D721Med (cell line): ENCODE measurements at regions not wholly inside any gene's neighbourhood (a gene's known extent, or its start where the extent isn't known, plus 50 kb on each side); places are given as distances from the start of the nearest gene placed in this dataset.

Experiments
- DNase-seq: peaks from one replicate; pipeline ENCODE4 v3.0.0; 2011; ENCODE audit warnings: low spot score; ENCODE audit not compliant: insufficient read length
- FAIRE-seq: peaks from 2 replicates; lab custom pipeline; 2011; peaks lifted over from hg19 to GRCh38; lab: Jason Lieb, UNC
- CTCF ChIP-seq: IDR thresholded peaks from 2 replicates; pipeline ENCODE4 v1.5.1; 2012; ENCODE audit warnings: mild to moderate bottlenecking, control low read depth; ENCODE audit not compliant: insufficient read depth; ENCODE audit errors: missing control alignments

DNA sequence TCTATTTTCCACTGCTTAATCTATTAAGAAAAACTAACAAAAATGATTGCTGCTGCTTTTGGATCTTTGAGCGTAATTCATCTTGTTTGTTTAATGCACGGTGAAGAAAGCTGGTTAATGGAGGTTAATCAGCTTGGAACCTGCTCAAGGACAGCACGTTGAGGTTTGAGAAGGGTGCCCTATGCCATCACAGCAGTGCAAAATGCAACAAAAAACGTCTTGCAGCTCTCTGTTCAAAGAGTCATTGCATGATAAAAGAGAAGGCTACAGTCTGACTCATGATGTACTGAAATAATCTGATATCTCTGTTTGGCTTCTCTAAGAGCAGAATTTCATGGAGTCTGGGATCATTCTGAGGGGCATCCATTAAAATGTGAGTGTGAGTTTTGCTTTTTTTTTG, 80.6 kb upstream of the PREP start:
- DNase-seq (no peak), FAIRE-seq (no peak)
- no peak for TF ChIP-seq CTCF

DNA sequence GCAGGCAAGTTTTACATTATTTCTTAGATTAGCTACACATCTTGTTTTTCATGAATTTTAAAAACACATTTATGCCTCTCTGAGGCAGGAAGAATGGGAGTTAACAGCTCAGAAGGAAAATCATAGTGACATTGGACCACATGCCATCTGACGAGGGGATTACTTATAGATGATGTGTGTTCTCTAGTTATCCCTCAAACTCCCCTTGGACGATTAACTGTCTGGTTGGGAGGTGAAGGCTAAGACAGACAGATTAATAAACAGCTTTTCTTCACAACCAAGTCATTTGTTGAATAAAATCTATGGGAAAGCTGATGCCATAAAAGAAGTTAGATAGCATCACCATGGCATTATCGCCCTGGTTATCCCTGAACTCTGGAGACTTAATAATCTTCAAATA, 80.0 kb upstream of the PREP start:
- peak; percentile 91 for FAIRE-seq
- TF ChIP-seq CTCF, result no peak
- no peak for DNase-seq

GRCh38 chr6:105482227-105482844, 79.5 kb upstream of the PREP start:
- no peak for TF ChIP-seq CTCF
- FAIRE-seq, result no peak
- DNase-seq, result no peak

DNA sequence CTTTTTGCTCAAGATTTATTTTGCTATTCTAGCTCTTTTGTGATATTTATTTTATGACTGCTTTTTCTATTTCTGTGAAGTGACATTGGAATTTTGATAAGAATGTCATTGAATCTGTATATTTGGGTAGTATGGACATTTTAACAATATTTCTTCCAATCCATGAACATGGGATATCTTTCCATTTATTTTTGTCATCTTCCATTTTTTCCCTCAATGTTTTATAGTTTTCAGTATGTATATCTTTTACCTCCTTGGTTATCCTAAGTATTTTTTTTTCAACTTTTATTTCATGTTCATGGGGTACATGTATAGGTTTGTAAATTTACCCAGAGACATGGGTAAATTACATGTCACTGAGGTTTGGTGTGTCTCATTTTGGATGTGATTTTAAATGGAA, 74.1 kb upstream of the PREP start:
- no peak for FAIRE-seq
- no peak for TF ChIP-seq CTCF

GRCh38 chr6:105474234-105474633, 71.4 kb upstream of the PREP start:
- no peak for DNase-seq
- FAIRE-seq, result no peak

More for the DNA sequence above, 74.1 kb upstream of the PREP start:
- DNase-seq, result no peak

GRCh38 chr6:105469946-105470345, 67.1 kb upstream of the PREP start:
- no peak for FAIRE-seq
- no peak for TF ChIP-seq CTCF
- no peak for DNase-seq

More at GRCh38 chr6:105474234-105474633, 71.4 kb upstream of the PREP start:
- no peak for TF ChIP-seq CTCF

- no peak for TF ChIP-seq CTCF
- FAIRE-seq (no peak), DNase-seq (no peak)
Measured at GRCh38 chr6:105468850-105469249, 66.0 kb upstream of the PREP start.
